ENCODE measurements at regions not wholly inside any gene's neighbourhood (a gene's known extent, or its start where the extent isn't known, plus 50 kb on each side); places are given as distances from the start of the nearest gene placed in this dataset.

DNA sequence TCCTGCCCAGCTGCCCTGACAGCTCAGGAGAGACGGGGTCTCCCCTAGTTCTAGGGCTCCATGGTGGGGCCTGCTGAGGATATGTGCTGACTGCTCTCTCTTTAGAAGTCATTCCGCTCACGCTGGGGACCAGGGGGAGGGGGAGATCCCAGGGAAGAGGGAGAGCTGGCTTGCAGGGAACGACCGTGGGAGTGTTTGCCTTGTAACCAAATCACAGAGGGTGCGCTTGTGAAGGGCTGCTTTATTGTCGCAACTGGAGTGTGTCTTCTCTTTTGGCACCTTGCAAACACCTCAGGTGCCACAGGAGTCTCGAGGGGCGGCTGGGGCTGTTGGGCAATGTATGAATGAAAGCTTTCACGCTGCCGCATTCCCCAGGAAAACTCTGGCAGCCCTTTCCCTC, 531.3 kb upstream of the MKI67 start:
- no peak for DNase-seq (ENCODE audit: low read depth in 2 of 2)

DNA sequence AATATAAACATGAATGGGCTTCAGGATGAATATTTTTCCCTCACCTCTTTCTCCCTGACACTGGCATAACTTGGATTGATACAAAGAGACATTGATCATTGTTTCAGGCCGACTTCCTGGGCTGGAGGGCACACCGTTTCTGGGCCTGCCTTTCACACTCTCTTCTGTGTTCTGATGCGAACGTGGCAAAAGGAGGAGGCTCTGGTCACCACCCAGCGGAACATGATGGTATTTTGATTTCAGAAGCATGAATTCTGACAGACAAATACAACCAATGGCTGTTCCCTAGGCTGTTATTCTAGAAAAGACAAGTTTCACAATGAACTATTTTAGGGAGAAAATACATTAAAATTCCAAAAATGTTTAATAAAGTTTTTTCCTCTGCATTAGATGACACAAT, 534.5 kb upstream of the MKI67 start:
- DNase-seq (ENCODE audit: low read depth in 2 of 2), result no peak

- no peak for DNase-seq (ENCODE audit: low read depth in 2 of 2)
These were observed 535.4 kb upstream of the MKI67 start for GRCh38 chr10:128661404-128662197.

- DNase-seq (ENCODE audit: low read depth in 2 of 2), result no peak
These were observed 536.3 kb upstream of the MKI67 start for GRCh38 chr10:128662520-128662919.

DNA sequence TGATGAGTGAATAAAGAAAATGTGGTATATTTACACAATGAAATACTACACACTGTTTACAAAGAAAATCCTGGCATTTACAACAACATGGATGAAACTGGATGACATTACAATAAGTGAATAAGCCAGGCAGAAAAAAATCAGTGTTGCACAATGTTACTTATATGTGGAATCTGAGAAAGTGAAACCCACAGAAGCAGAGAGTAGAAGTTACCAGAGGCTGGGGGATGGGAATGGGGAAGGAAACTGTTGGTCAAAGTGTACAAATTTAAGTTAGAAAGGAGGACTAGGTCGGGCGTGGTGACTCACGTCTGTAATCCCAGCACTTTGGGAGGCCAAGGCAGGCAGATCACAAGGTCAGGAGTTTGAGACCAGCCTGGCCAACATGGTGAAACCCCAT, 538.5 kb upstream of the MKI67 start:
- no peak for DNase-seq (ENCODE audit: low read depth in 2 of 2)

GRCh38 chr10:128675405-128675804, 549.2 kb upstream of the MKI67 start:
- DNase-seq (ENCODE audit: low read depth in 2 of 2), result no peak

DNA sequence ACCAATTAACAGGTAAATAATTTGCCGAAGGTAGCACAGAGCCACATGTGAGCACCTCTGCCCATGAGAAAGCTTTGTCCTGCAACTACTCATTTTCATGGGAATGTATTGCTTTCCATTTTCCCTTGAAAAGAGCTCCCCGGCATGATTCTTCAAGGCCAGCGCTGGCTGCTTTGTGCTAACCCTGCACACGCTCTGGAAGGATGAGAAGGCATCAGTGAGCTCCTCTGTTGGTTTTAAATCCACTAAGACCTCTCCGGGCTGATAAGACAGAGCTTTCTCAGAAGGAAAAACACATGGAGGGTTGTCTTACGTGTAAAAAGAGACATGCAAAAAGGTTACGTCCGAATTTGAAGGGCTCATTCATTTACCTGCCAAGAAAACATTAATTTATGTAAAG, 553.9 kb upstream of the MKI67 start:
- no peak for DNase-seq (ENCODE audit: low read depth in 2 of 2)

- DNase-seq (ENCODE audit: low read depth in 2 of 2), result no peak
These were observed 558.0 kb upstream of the MKI67 start for GRCh38 chr10:128684215-128684614.

- DNase-seq (ENCODE audit: low read depth in 2 of 2), result no peak
These were observed 560.5 kb upstream of the MKI67 start for GRCh38 chr10:128686630-128687278.

DNA sequence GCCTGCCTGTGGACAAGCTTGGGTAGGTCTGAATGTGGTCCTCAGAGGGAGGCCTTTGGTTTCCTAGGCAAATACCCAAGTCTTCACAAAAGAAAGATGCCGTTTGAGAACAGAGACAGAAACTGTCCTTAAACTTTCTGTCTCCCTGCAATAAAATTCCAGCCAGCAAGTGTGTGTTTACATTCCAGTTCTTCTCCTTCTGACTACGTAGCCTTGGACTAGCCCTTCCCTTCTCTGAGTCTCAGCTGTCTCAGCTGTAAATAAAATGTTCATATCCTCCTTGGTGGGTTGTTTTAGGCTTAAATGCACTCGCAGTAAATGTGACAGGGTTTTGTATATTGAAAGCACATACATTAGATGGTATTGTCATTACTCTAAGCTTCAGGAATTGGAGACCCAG, 561.2 kb upstream of the MKI67 start:
- DNase-seq (ENCODE audit: low read depth in 2 of 2), result no peak

- DNase-seq (ENCODE audit: low read depth in 2 of 2), result no peak
These were observed 561.8 kb upstream of the MKI67 start for GRCh38 chr10:128687927-128688549.

- no peak for DNase-seq (ENCODE audit: low read depth in 2 of 2)
These were observed 563.4 kb upstream of the MKI67 start for GRCh38 chr10:128689667-128690066.

DNA sequence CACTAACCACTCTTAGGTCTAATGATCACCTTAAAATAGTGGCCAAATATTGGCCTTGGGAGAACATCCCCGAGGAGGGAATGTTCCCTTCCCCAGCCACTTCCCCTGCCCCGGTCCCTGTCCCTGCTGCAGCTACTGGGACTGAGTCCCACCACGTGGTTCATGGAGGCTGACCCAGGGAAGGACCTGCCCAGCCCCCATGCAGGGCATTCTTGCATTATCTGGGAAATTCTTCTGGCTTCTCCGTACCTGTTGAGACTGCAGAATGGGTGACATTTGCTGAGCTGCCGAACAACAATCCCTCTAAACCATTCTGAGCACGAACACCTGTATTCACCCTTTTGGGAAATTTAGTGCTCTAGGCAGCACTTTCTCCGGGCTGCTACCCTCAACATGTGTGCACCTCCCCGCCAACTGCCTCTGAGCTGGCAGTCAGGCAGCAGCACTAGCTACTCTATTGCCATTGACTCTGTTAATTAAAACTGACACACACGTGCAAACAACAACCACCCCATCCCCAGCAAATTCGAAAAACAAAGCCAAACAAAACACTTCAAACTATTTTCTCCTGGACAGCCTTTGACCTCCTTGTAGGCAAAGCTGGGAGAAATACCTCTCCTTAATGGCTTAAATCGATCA, 567.4 kb upstream of the MKI67 start:
- DNase-seq (ENCODE audit: low read depth in 2 of 2), result no peak

DNA sequence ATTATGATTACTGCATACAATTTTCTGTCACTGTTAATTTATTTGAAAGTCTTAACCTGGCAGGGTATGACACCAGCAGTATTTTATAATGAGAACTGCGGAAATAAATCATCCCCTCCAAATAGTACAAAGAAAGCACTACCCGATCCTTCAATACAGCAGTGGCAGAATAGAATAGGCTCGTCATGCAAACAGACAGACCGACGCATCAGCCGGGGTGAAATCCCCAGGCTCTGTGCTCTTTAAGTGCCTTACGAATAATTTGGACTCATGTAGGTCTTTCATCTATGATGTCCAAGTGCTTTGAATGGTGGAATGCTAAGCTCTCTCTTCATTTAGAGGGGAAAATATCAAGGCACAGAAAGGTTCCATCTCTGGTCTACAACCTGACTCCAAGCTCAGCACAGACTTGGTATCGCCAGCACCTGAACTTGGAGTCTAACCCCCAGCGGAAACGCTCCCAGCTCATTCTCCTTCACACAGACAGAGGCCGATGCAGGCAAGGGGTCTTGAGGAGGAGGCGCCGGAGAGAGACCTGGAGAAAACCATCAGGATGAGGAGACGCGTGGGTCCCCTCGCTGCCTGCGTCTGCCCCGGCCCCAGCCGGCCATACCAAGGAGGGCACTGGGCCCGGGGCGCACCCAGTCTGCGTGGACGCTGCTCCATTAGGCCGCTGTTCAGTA, 568.1 kb upstream of the MKI67 start:
- DNase-seq (ENCODE audit: low read depth in 2 of 2), result no peak

GRCh38 chr10:128694851-128695725, 568.9 kb upstream of the MKI67 start:
- DNase-seq (ENCODE audit: low read depth in 2 of 2), result no peak

DNA sequence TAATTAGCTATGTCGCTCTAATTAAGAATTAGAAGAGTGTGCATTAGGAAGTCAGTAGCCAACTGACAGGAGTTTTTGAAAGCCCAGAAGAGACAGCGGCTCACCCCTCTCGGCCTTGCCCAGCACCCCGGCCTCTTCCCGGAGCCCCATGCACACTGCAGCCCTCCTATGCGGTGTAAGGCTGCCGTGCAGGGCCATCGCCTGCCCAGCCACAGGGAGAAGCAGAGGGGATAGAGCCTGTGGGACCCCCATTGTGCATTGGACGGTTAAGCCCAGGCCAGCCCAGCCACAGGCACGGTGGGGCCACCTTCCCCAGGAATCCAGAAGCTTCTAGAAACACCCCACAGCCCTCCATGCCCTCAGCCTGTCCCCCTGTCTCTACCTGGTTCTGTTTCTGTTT, 569.7 kb upstream of the MKI67 start:
- DNase-seq (ENCODE audit: low read depth in 2 of 2), result no peak

DNA sequence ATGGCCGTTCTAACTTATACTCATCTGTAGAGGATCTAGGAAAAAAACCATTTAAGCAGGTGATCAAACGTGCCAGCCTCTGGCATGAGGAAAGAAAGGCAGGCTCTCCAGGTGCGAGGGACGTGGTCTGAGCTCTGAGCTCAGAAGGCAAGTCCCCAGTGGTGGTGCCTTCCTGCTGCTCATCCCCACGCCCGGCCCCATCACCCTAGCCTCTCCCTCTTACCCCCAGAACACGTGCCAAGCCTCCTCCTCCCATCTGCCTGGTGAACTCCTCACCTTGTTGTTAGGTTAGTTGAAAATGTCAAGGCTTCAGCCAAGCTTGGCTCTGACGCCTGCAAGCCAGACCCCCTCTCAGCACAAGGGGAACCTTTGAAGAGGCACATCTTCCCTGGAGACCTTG, 571.2 kb upstream of the MKI67 start:
- no peak for DNase-seq (ENCODE audit: low read depth in 2 of 2)

GRCh38 chr10:128701381-128701780, 575.2 kb upstream of the MKI67 start:
- no peak for DNase-seq (ENCODE audit: low read depth in 2 of 2)

DNA sequence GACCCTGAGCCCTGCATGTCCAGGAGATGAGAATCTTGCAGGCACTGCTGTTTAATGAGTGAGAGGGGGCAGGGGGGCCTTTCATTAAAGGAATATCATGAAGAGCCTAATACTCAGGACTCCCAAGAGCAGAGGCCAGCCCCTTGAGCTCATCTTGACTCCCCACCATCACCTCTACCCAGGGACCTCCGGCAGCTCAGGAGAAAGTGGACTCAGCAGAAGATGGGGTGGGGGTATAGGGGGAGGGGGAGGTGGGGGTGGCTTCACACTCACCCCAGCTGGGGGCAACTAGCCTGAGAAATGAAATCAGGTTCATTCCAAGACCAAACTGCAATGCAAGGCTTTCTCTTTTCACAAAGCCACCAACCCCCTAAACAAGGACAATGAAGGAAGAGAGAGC, 575.6 kb upstream of the MKI67 start:
- DNase-seq (ENCODE audit: low read depth in 2 of 2), result no peak

DNA sequence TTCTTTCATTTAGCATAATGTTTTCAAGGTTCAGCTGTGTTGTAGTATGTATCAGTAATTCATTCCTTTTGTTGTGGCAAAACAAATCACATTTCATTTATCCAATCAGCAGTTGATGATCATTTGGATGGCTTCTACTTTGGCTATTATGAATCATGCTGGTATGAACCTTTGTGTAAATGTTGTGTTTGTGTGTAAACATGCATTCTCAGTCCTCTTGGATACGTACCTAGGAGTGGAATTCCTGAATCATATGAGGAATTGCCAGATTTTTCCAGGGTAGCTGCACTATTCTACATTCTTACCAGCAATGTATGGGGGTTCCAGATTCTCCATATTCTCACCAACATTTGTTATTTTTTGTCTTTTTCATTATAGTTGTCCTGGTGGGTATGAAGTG, 578.5 kb upstream of the MKI67 start:
- DNase-seq (ENCODE audit: low read depth in 2 of 2), result no peak

GRCh38 chr10:128708182-128708581, 582.0 kb upstream of the MKI67 start:
- DNase-seq (ENCODE audit: low read depth in 2 of 2), result no peak
